Transverse colon (tissue), 4 donors: ENCODE measurements at regions not wholly inside any gene's neighbourhood (a gene's known extent, or its start where the extent isn't known, plus 50 kb on each side); places are given as distances from the start of the nearest gene placed in this dataset.

Experiments
- DNase-seq: peaks from one replicate; pipeline ENCODE4 v3.0.0-alpha.2; 2019
- H3K27ac ChIP-seq, 4 donors: fragments of 200-600 bp; sonication (generic); 2 replicates each; pipeline ENCODE4 v1.5.1; 2016 to 2018; ENCODE audit warnings: inconsistent platforms in 4 of 4
- H3K27me3 ChIP-seq: fragments of 200-600 bp; sonication (generic); 2 replicates; pipeline ENCODE4 v1.5.1; 2017; ENCODE audit warnings: inconsistent platforms
- H3K36me3 ChIP-seq, 4 donors: fragments of 200-600 bp; sonication (generic); 2 replicates each; pipeline ENCODE4 v1.5.1; 2017 to 2019; ENCODE audit warnings: inconsistent platforms in 4 of 4
- H3K4me1 ChIP-seq, 4 donors: fragments of 200-600 bp; sonication (generic); 2 replicates each; pipeline ENCODE4 v1.5.1; 2017 to 2020; ENCODE audit warnings: inconsistent platforms in 4 of 4
- H3K4me3 ChIP-seq, 4 donors: fragments of 200-600 bp; sonication (generic); 1 replicate in 1 of 4; 2 replicates in 3 of 4; pipeline versions ENCODE4 v1.5.1 to v1.6.1; 2017 to 2019; ENCODE audit warnings: inconsistent platforms in 4 of 4
- H3K9me3 ChIP-seq, 2 donors: fragments of 200-600 bp; sonication (generic); 2 replicates each; pipeline ENCODE4 v1.5.1; 2017 to 2019; ENCODE audit warnings: inconsistent platforms in 2 of 2
- CTCF ChIP-seq, 5 experiments: fragments of 200-600 bp in 3 of 5; fragments of 450-650 bp in 2 of 5; sonication (generic) in 3 of 5; IDR thresholded peaks; 1 replicate in 2 of 5; 2 replicates in 3 of 5; pipeline ENCODE4 v1.5.1; 2016 to 2017; ENCODE audit warnings: antibody characterized with exemption in 5 of 5, inconsistent platforms in 3 of 5, mild to moderate bottlenecking in 2 of 5, moderate library complexity in 1 of 5
- EP300 ChIP-seq: sonication (generic); formaldehyde crosslinking; IDR thresholded peaks from one replicate; pipeline ENCODE4 v1.6.1; 2017; ENCODE audit warnings: antibody characterized with exemption, low read depth
- POLR2A ChIP-seq: fragments of 450-650 bp; IDR thresholded peaks from one replicate; pipeline ENCODE4 v1.6.1; 2016; ENCODE audit warnings: antibody characterized with exemption, mild to moderate bottlenecking, moderate library complexity
- POLR2AphosphoS5 ChIP-seq, 3 donors: sonication (generic); formaldehyde crosslinking; IDR thresholded peaks; one replicate each; pipeline ENCODE4 v1.6.1; 2016; ENCODE audit warnings: antibody characterized with exemption in 3 of 3
- WGBS, 2 donors: methylation state at CpG; one replicate each; pipeline ENCODE4 v1.1.5; 2018; ENCODE audit warnings: low coverage in 1 of 2; 5-methylcytosine and 5-hydroxymethylcytosine counted together
- in situ Hi-C, 4 donors: fragments of 200-750 bp; cut with MboI; loops; one replicate each; pipeline versions ENCODE4 v1.15.0 to v1.15.1; 2017; ENCODE audit warnings: low sequenced_read_pairs in 3 of 4, low pct_ligation_motif_present in 1 of 4, low pct_unique_long_range_greater_than_20kb in 1 of 4
- intact Hi-C: fragments of 100-400 bp; cut with DNase I; formaldehyde crosslinking; loops from one replicate; pipeline ENCODE4 v1.15.1; 2023; ENCODE audit warnings: low total_unique reads

- H3K27me3 ChIP-seq = peaks cover 16% of the 10 kb centered on the region
- DNase-seq = no peak
- no peaks in the 10 kb centered on the region for H3K36me3 ChIP-seq
- intact Hi-C loops (no loop called here), in situ Hi-C loops (no loop called here)
- 65 to 74% methylated on average over 3 to 7 of the region's 7 CpGs for WGBS, 2 donors
- no peak overlapping the region for H3K4me3 ChIP-seq
- no peaks in the 10 kb centered on the region for H3K4me1 ChIP-seq
- H3K9me3 ChIP-seq = no peaks in the 10 kb centered on the region
- H3K27ac ChIP-seq = no peak overlapping the region
- TF ChIP-seq CTCF (IDR thresholded peaks at IDR 0.05) (no peak), EP300 (no peak), POLR2A (no peak), POLR2AphosphoS5 (IDR thresholded peaks at IDR 0.05) (no peak)
Measured at GRCh38 chr2:11016735-11017388, 105.1 kb downstream of the KCNF1 start.

GRCh38 chr2:11017921-11018320 lies 106.2 kb downstream of the KCNF1 start:
- in situ Hi-C loops (no loop called here), intact Hi-C loops (no loop called here)
- Histone ChIP-seq H3K27ac (no peak overlapping the region), H3K36me3 (no peaks in the 10 kb centered on the region), H3K27me3 (peaks cover 16% of the 10 kb centered on the region), H3K9me3 (no peaks in the 10 kb centered on the region), H3K4me3 (no peak overlapping the region), H3K4me1 (no peaks in the 10 kb centered on the region)
- 60 to 76% methylated on average over 5 to 8 of the region's 8 CpGs for WGBS, 2 donors
- TF ChIP-seq EP300 (no peak), POLR2A (no peak), CTCF (IDR thresholded peaks at IDR 0.05) (no peak), POLR2AphosphoS5 (IDR thresholded peaks at IDR 0.05) (no peak)
- DNase-seq = no peak

- H3K4me3 ChIP-seq = no peak overlapping the region
- no peaks in the 10 kb centered on the region for H3K36me3 ChIP-seq
- TF ChIP-seq POLR2A = no peak
- intact Hi-C loops = no loop called here
- 62 to 85% methylated on average over 2 to 3 of the region's 3 CpGs for WGBS, 2 donors
- peaks cover 16% of the 10 kb centered on the region for H3K27me3 ChIP-seq
- in situ Hi-C loops = no loop called here
- H3K9me3 ChIP-seq = no peaks in the 10 kb centered on the region
- H3K27ac ChIP-seq = no peak overlapping the region
- H3K4me1 ChIP-seq = no peaks in the 10 kb centered on the region
- DNase-seq = no peak
Measured at GRCh38 chr2:11018651-11019185, 107.0 kb downstream of the KCNF1 start.

- Histone ChIP-seq H3K27me3 (peaks cover 16% of the 10 kb centered on the region), H3K4me3 (no peak overlapping the region), H3K9me3 (no peaks in the 10 kb centered on the region), H3K36me3 (no peaks in the 10 kb centered on the region), H3K27ac (no peak overlapping the region), H3K4me1 (no peaks in the 10 kb centered on the region)
- intact Hi-C loops = no loop called here
- TF ChIP-seq POLR2AphosphoS5 (IDR thresholded peaks at IDR 0.05) (no peak), CTCF (IDR thresholded peaks at IDR 0.05) (no peak), EP300 (no peak), POLR2A (no peak)
- 80 to 89% methylated on average over 1 to 2 of the region's 2 CpGs for WGBS, 2 donors
- in situ Hi-C loops = no loop called here
- DNase-seq = no peak
Measured at GRCh38 chr2:11019614-11020013, 107.9 kb downstream of the KCNF1 start.

- Histone ChIP-seq H3K27me3 (peaks cover 10% of the 10 kb centered on the region), H3K4me3 (no peak overlapping the region), H3K36me3 (no peaks in the 10 kb centered on the region), H3K9me3 (no peaks in the 10 kb centered on the region), H3K27ac (no peak overlapping the region), H3K4me1 (no peaks in the 10 kb centered on the region)
- WGBS, 2 donors = 88% methylated on average over 6 of the region's 6 CpGs; no CpG with 5 or more reads in 1 of the 2 donors
- DNase-seq = no peak
- no peak for TF ChIP-seq CTCF (IDR thresholded peaks at IDR 0.05)
- TF ChIP-seq POLR2AphosphoS5 (IDR thresholded peaks at IDR 0.05) = no peak
- no peak for TF ChIP-seq EP300
- no peak for TF ChIP-seq POLR2A
- intact Hi-C loops (no loop called here), in situ Hi-C loops (no loop called here)
Measured at GRCh38 chr2:11022064-11022463, 110.3 kb downstream of the KCNF1 start.
